Activated naive CD4-positive, alpha-beta T cell treated with anti-CD3 and anti-CD28 coated beads, Interleukin-2, amount 50 U/mL, for 72 hours (primary cell): ENCODE measurements at regions not wholly inside any gene's neighbourhood (a gene's known extent, or its start where the extent isn't known, plus 50 kb on each side); places are given as distances from the start of the nearest gene placed in this dataset.

Experiments
- ATAC-seq, 2 donors: fragments of 150-1000 bp; cut with Tn5 transposase; 2 replicates each; pipeline ENCODE4 v1.10.0; 2021; ENCODE audit warnings: mild to moderate bottlenecking in 2 of 2, moderate library complexity in 2 of 2
- DNase-seq, 2 donors: peaks; one replicate each; pipeline ENCODE4 v3.0.0; 2021 to 2022; ENCODE audit warnings: low spot score in 2 of 2
- H3K27ac Mint-ChIP-seq, 2 donors: one replicate each; pipeline ENCODE4 v1.8.0; 2022; ENCODE audit warnings: mild to moderate bottlenecking in 2 of 2, mixed read lengths in 2 of 2
- H3K36me3 Mint-ChIP-seq, 2 donors: one replicate each; pipeline ENCODE4 v1.8.0; 2022; ENCODE audit warnings: mixed read lengths in 2 of 2
- H3K9me3 Mint-ChIP-seq, 2 donors: one replicate each; pipeline ENCODE4 v1.8.0; 2022; ENCODE audit warnings: mixed read lengths in 2 of 2

- H3K9me3 Mint-ChIP-seq = no peaks in the 10 kb centered on the region
- H3K27ac Mint-ChIP-seq = no peak overlapping the region
- no peaks in the 10 kb centered on the region for H3K36me3 Mint-ChIP-seq
- no peak for ATAC-seq
- no peak for DNase-seq
These were observed 88.4 kb upstream of the B3GAT2 start for GRCh38 chr6:71045296-71045695.

GRCh38 chr6:71047417-71047816 lies 90.6 kb upstream of the B3GAT2 start:
- no peak overlapping the region for H3K27ac Mint-ChIP-seq
- no peaks in the 10 kb centered on the region for H3K36me3 Mint-ChIP-seq
- DNase-seq (no peak), ATAC-seq (no peak)
- H3K9me3 Mint-ChIP-seq = no peaks in the 10 kb centered on the region

- ATAC-seq = no peak
These were observed 91.7 kb upstream of the B3GAT2 start for GRCh38 chr6:71048320-71049164.

GRCh38 chr6:71049198-71049770 lies 92.4 kb upstream of the B3GAT2 start:
- DNase-seq (no peak), ATAC-seq (no peak)
- Mint-ChIP-seq H3K36me3 (no peaks in the 10 kb centered on the region), H3K9me3 (no peaks in the 10 kb centered on the region), H3K27ac (no peak overlapping the region)

More at GRCh38 chr6:71048320-71049164, 91.7 kb upstream of the B3GAT2 start:
- DNase-seq = no peak
- H3K36me3 Mint-ChIP-seq = no peaks in the 10 kb centered on the region
- H3K9me3 Mint-ChIP-seq = no peaks in the 10 kb centered on the region
- H3K27ac Mint-ChIP-seq = no peak overlapping the region

GRCh38 chr6:71053475-71053874 lies 96.6 kb upstream of the B3GAT2 start:
- no peak for ATAC-seq
- H3K9me3 Mint-ChIP-seq = no peaks in the 10 kb centered on the region
- no peaks in the 10 kb centered on the region for H3K36me3 Mint-ChIP-seq
- no peak overlapping the region for H3K27ac Mint-ChIP-seq
- DNase-seq = no peak

GRCh38 chr6:71056656-71057055 lies 99.8 kb upstream of the B3GAT2 start:
- no peaks in the 10 kb centered on the region for H3K9me3 Mint-ChIP-seq
- ATAC-seq = no peak
- no peak for DNase-seq
- no peak overlapping the region for H3K27ac Mint-ChIP-seq
- no peaks in the 10 kb centered on the region for H3K36me3 Mint-ChIP-seq

GRCh38 chr6:71066153-71066552 lies 109.3 kb upstream of the B3GAT2 start:
- H3K36me3 Mint-ChIP-seq = no peaks in the 10 kb centered on the region
- no peak overlapping the region for H3K27ac Mint-ChIP-seq
- DNase-seq (no peak), ATAC-seq (no peak)
- H3K9me3 Mint-ChIP-seq = peaks cover 0 to 3% of the 10 kb centered on the region in 2 donors

GRCh38 chr6:71067816-71068215 lies 111.0 kb upstream of the B3GAT2 start:
- Mint-ChIP-seq H3K27ac (no peak overlapping the region), H3K36me3 (no peaks in the 10 kb centered on the region), H3K9me3 (peaks cover 0 to 3% of the 10 kb centered on the region in 2 donors)
- ATAC-seq = no peak
- DNase-seq = no peak

- peaks cover 3 to 15% of the 10 kb centered on the region in 2 donors for H3K9me3 Mint-ChIP-seq
- no peak for DNase-seq
- ATAC-seq = no peak
- H3K27ac Mint-ChIP-seq = no peak overlapping the region
- H3K36me3 Mint-ChIP-seq = no peaks in the 10 kb centered on the region
These were observed 115.6 kb upstream of the B3GAT2 start for GRCh38 chr6:71072508-71072907.

- Mint-ChIP-seq H3K27ac (no peak overlapping the region), H3K9me3 (peaks cover 19 to 28% of the 10 kb centered on the region in 2 donors), H3K36me3 (peaks cover 0 to 6% of the 10 kb centered on the region in 2 donors)
- ATAC-seq (no peak), DNase-seq (no peak)
These were observed 120.8 kb upstream of the B3GAT2 start for GRCh38 chr6:71077655-71078054.

- Mint-ChIP-seq H3K9me3 (peaks cover 19 to 24% of the 10 kb centered on the region in 2 donors), H3K36me3 (peaks cover 0 to 6% of the 10 kb centered on the region in 2 donors), H3K27ac (no peak overlapping the region)
- DNase-seq (no peak), ATAC-seq (no peak)
These were observed 122.8 kb upstream of the B3GAT2 start for GRCh38 chr6:71079677-71080076.

- DNase-seq = no peak
- H3K9me3 Mint-ChIP-seq = peaks cover 19 to 24% of the 10 kb centered on the region in 2 donors
- peaks cover 0 to 6% of the 10 kb centered on the region in 2 donors for H3K36me3 Mint-ChIP-seq
- ATAC-seq = no peak
- no peak overlapping the region for H3K27ac Mint-ChIP-seq
These were observed 123.3 kb upstream of the B3GAT2 start for GRCh38 chr6:71080133-71080532.

GRCh38 chr6:71080826-71081225 lies 124.0 kb upstream of the B3GAT2 start:
- Mint-ChIP-seq H3K36me3 (peaks cover 0 to 6% of the 10 kb centered on the region in 2 donors), H3K9me3 (peaks cover 15 to 20% of the 10 kb centered on the region in 2 donors), H3K27ac (no peak overlapping the region)
- ATAC-seq (no peak), DNase-seq (no peak)

- Mint-ChIP-seq H3K27ac (no peak overlapping the region), H3K36me3 (peaks cover 0 to 6% of the 10 kb centered on the region in 2 donors), H3K9me3 (peaks cover 15 to 17% of the 10 kb centered on the region in 2 donors)
- no peak for ATAC-seq
- DNase-seq = no peak
These were observed 125.3 kb upstream of the B3GAT2 start for GRCh38 chr6:71082033-71082650.

- peaks cover 11 to 12% of the 10 kb centered on the region in 2 donors for H3K9me3 Mint-ChIP-seq
- DNase-seq = no peak
- peaks cover 0 to 4% of the 10 kb centered on the region in 2 donors for H3K36me3 Mint-ChIP-seq
- no peak overlapping the region for H3K27ac Mint-ChIP-seq
- ATAC-seq = no peak
These were observed 126.5 kb upstream of the B3GAT2 start for GRCh38 chr6:71083308-71083820.

GRCh38 chr6:71088166-71088565 lies 131.3 kb upstream of the B3GAT2 start:
- Mint-ChIP-seq H3K9me3 (no peaks in the 10 kb centered on the region), H3K27ac (no peak overlapping the region), H3K36me3 (no peaks in the 10 kb centered on the region)
- no peak for DNase-seq
- no peak for ATAC-seq

GRCh38 chr6:71090217-71090616 lies 133.4 kb upstream of the B3GAT2 start:
- Mint-ChIP-seq H3K36me3 (no peaks in the 10 kb centered on the region), H3K9me3 (peaks cover 0 to 5% of the 10 kb centered on the region in 2 donors), H3K27ac (no peak overlapping the region)
- DNase-seq = no peak
- ATAC-seq = no peak
